ENCODE measurements at regions not wholly inside any gene's neighbourhood (a gene's known extent, or its start where the extent isn't known, plus 50 kb on each side); places are given as distances from the start of the nearest gene placed in this dataset.

DNA sequence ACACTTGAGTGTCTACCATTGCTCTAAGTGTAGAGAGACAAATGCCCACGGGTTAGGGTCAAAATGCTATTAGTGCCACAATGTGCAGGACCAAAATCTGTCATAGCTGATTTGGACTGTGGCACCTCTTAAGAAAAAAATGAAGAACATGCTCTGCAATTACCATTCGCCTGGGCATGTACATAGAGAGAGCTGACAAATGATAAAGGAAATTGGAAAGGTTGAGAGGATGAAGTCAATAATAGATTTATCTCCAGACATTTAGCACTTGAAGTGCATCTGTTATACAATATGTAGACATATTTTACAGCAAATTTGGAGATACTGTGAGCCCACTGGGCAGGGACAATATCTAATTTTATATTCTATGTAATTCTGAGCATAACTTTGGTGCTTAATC, 804.4 kb downstream of the SATB2 start:
- Mint-ChIP-seq H3K27ac (no peak overlapping the region), H3K36me3 (no peaks in the 10 kb centered on the region), H3K27me3 (no peaks in the 10 kb centered on the region), H3K9me3 (no peaks in the 10 kb centered on the region), H3K4me3 (no peak overlapping the region), H3K4me1 (ENCODE audit: low read depth) (no peaks in the 10 kb centered on the region)
- no peak for DNase-seq
- CTCF ChIA-PET = no interaction called here
- POLR2A ChIA-PET = no interaction called here
- intact Hi-C loops (cut with micrococcal nuclease) = no loop called here

DNA sequence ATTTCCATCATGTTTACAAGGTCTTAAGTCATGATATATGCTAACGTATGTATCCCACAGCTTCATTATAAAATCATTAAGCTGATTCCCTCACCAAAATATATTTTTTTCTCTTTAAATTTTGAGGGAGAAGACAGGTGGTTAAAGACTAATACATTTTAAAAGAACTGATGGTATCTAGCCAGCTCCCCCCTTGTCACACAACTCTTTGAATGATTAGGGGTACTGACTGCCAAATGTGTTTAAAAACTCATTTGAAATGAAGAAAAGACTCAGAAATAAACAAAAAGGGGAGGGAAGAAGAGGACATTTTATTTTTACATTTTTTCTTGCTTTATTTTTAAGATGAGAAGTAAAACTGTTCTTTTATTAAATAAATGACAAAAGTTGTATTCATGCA, 805.3 kb downstream of the SATB2 start:
- H3K27me3 Mint-ChIP-seq = no peaks in the 10 kb centered on the region
- intact Hi-C loops (cut with micrococcal nuclease) = no loop called here
- no peak overlapping the region for H3K27ac Mint-ChIP-seq
- POLR2A ChIA-PET = no interaction called here
- no peaks in the 10 kb centered on the region for H3K36me3 Mint-ChIP-seq
- no peak overlapping the region for H3K4me3 Mint-ChIP-seq
- H3K4me1 Mint-ChIP-seq (ENCODE audit: low read depth) = no peaks in the 10 kb centered on the region
- H3K9me3 Mint-ChIP-seq = no peaks in the 10 kb centered on the region
- CTCF ChIA-PET = no interaction called here
- DNase-seq = no peak

GRCh38 chr2:198645816-198646215, 811.9 kb downstream of the SATB2 start:
- Mint-ChIP-seq H3K36me3 (no peaks in the 10 kb centered on the region), H3K27me3 (no peaks in the 10 kb centered on the region), H3K4me1 (ENCODE audit: low read depth) (no peaks in the 10 kb centered on the region), H3K4me3 (no peak overlapping the region), H3K9me3 (no peaks in the 10 kb centered on the region), H3K27ac (no peak overlapping the region)
- intact Hi-C loops (cut with micrococcal nuclease) = no loop called here
- CTCF ChIA-PET = no interaction called here
- POLR2A ChIA-PET = no interaction called here
- no peak for DNase-seq

DNA sequence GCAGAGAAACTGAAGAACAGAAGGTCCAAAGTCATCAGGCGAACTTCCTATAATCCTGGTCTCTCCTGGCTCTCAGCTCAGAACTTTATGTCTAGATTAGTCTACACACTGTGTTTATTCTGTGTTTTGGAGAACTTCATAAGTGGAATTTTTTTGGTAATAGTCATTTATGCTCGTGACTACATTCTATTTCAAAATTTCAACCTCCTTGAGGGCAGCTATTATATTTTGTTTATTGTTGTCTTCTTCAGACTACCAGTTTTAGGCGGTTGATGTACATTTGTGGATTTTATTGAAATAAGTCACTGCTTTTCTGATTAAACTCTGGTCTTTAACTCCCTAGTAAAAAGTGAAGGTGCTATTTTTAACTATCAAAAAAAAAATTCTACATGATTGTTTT, 816.6 kb downstream of the SATB2 start:
- no peaks in the 10 kb centered on the region for H3K36me3 Mint-ChIP-seq
- no peaks in the 10 kb centered on the region for H3K27me3 Mint-ChIP-seq
- ChIA-PET POLR2A (no interaction called here), CTCF (no interaction called here)
- H3K27ac Mint-ChIP-seq = no peak overlapping the region
- intact Hi-C loops (cut with micrococcal nuclease) = no loop called here
- H3K4me1 Mint-ChIP-seq (ENCODE audit: low read depth) = no peaks in the 10 kb centered on the region
- DNase-seq = no peak
- no peaks in the 10 kb centered on the region for H3K9me3 Mint-ChIP-seq
- H3K4me3 Mint-ChIP-seq = no peak overlapping the region

- ChIA-PET POLR2A (interaction anchor here (0.6 to 0.7 kb wide), 2 partner anchors 139 to 452 kb away, joined by 3 read pairs; no protein-coding TSS in a partner anchor), CTCF (no interaction called here)
Measured at GRCh38 chr2:198640463-198640862, 817.3 kb downstream of the SATB2 start.

GRCh38 chr2:198639580-198639979, 818.2 kb downstream of the SATB2 start:
- no peak overlapping the region for H3K4me3 Mint-ChIP-seq
- intact Hi-C loops (cut with micrococcal nuclease) = no loop called here
- no peaks in the 10 kb centered on the region for H3K36me3 Mint-ChIP-seq
- no peaks in the 10 kb centered on the region for H3K9me3 Mint-ChIP-seq
- no peaks in the 10 kb centered on the region for H3K4me1 Mint-ChIP-seq (ENCODE audit: low read depth)
- H3K27me3 Mint-ChIP-seq = no peaks in the 10 kb centered on the region
- DNase-seq = no peak
- no peak overlapping the region for H3K27ac Mint-ChIP-seq
- ChIA-PET POLR2A (no interaction called here), CTCF (no interaction called here)

More at GRCh38 chr2:198640463-198640862, 817.3 kb downstream of the SATB2 start:
- no peak for DNase-seq
- Mint-ChIP-seq H3K27ac (no peak overlapping the region), H3K27me3 (no peaks in the 10 kb centered on the region), H3K9me3 (no peaks in the 10 kb centered on the region), H3K4me3 (no peak overlapping the region), H3K4me1 (ENCODE audit: low read depth) (no peaks in the 10 kb centered on the region), H3K36me3 (no peaks in the 10 kb centered on the region)
- intact Hi-C loops (cut with micrococcal nuclease) = no loop called here

- no peak overlapping the region for H3K27ac Mint-ChIP-seq
- ChIA-PET CTCF (no interaction called here), POLR2A (no interaction called here)
- no peaks in the 10 kb centered on the region for H3K9me3 Mint-ChIP-seq
- intact Hi-C loops (cut with micrococcal nuclease) = no loop called here
- DNase-seq = no peak
- no peaks in the 10 kb centered on the region for H3K36me3 Mint-ChIP-seq
- no peaks in the 10 kb centered on the region for H3K27me3 Mint-ChIP-seq
- H3K4me3 Mint-ChIP-seq = no peak overlapping the region
- no peaks in the 10 kb centered on the region for H3K4me1 Mint-ChIP-seq (ENCODE audit: low read depth)
Measured at GRCh38 chr2:198638577-198638976, 819.2 kb downstream of the SATB2 start.

DNA sequence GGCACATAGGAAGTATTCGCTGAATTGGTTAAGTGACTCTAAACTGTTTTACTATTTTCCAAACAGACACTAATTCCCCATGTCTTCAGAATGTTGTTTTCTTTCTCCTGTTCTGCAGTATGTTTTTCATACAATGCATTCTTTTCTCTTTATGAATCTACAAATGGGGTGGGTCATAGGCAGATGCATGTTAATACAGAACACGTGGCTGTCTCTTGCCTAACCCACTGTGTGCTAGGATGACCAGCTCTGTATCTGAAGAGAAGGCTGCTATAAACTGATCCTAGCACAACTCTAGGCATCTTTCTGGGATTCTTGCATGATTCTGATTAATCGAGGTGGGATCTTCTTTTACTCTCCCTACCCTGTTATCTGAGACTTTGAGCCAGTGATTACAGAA, 826.0 kb downstream of the PLCL1 start:
- H3K4me3 Mint-ChIP-seq = no peak overlapping the region
- no peaks in the 10 kb centered on the region for H3K36me3 Mint-ChIP-seq
- H3K9me3 Mint-ChIP-seq = no peaks in the 10 kb centered on the region
- ChIA-PET CTCF (no interaction called here), POLR2A (no interaction called here)
- H3K4me1 Mint-ChIP-seq (ENCODE audit: low read depth) = no peaks in the 10 kb centered on the region
- no peak for DNase-seq
- intact Hi-C loops (cut with micrococcal nuclease) = no loop called here
- no peaks in the 10 kb centered on the region for H3K27me3 Mint-ChIP-seq
- no peak overlapping the region for H3K27ac Mint-ChIP-seq

GRCh38 chr2:198628596-198628995, 824.2 kb downstream of the PLCL1 start:
- Mint-ChIP-seq H3K9me3 (no peaks in the 10 kb centered on the region), H3K36me3 (no peaks in the 10 kb centered on the region), H3K4me3 (no peak overlapping the region), H3K27ac (no peak overlapping the region), H3K4me1 (ENCODE audit: low read depth) (no peaks in the 10 kb centered on the region), H3K27me3 (no peaks in the 10 kb centered on the region)
- ChIA-PET POLR2A (no interaction called here), CTCF (no interaction called here)
- intact Hi-C loops (cut with micrococcal nuclease) = no loop called here
- DNase-seq = no peak

- DNase-seq = no peak
- Mint-ChIP-seq H3K4me3 (no peak overlapping the region), H3K9me3 (no peaks in the 10 kb centered on the region), H3K27me3 (no peaks in the 10 kb centered on the region), H3K36me3 (no peaks in the 10 kb centered on the region), H3K4me1 (ENCODE audit: low read depth) (no peaks in the 10 kb centered on the region), H3K27ac (no peak overlapping the region)
- intact Hi-C loops (cut with micrococcal nuclease) = no loop called here
- ChIA-PET CTCF (no interaction called here), POLR2A (no interaction called here)
Measured at GRCh38 chr2:198622986-198623730, 818.8 kb downstream of the PLCL1 start.

GRCh38 chr2:198615972-198616371, 811.6 kb downstream of the PLCL1 start:
- DNase-seq = no peak
- Mint-ChIP-seq H3K4me3 (no peak overlapping the region), H3K27me3 (no peaks in the 10 kb centered on the region), H3K27ac (no peak overlapping the region), H3K4me1 (ENCODE audit: low read depth) (no peaks in the 10 kb centered on the region), H3K9me3 (no peaks in the 10 kb centered on the region), H3K36me3 (no peaks in the 10 kb centered on the region)
- POLR2A ChIA-PET = no interaction called here
- intact Hi-C loops (cut with micrococcal nuclease) = no loop called here
- CTCF ChIA-PET = no interaction called here

DNA sequence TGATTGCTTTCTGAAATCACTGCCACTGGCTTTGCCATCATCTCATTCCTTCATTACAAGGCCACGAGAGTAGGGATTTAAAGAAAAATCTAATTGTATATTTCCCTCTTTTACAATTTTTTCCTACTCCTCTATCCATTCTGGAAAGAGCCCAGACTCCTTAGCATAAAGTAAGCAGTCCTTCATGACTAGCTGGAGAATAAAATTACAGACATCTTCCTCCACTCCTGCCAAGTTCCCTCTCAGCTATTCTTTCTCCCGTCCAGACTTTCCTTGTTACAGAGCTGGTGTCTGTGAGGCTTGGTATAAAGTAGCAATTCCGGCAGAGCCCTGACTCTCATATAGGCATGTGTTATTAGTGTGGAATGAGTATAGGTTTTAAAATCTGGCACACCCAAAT, 806.8 kb downstream of the PLCL1 start:
- POLR2A ChIA-PET = no interaction called here
- no peak for DNase-seq
- Mint-ChIP-seq H3K27me3 (no peaks in the 10 kb centered on the region), H3K4me3 (no peak overlapping the region), H3K27ac (no peak overlapping the region), H3K36me3 (no peaks in the 10 kb centered on the region), H3K9me3 (no peaks in the 10 kb centered on the region), H3K4me1 (ENCODE audit: low read depth) (no peaks in the 10 kb centered on the region)
- intact Hi-C loops (cut with micrococcal nuclease) = no loop called here
- CTCF ChIA-PET = no interaction called here

- no peak overlapping the region for H3K27ac Mint-ChIP-seq
Measured at GRCh38 chr2:198604599-198604998, 800.2 kb downstream of the PLCL1 start.

More at GRCh38 chr2:198604599-198604998, 800.2 kb downstream of the PLCL1 start:
- no peaks in the 10 kb centered on the region for H3K27me3 Mint-ChIP-seq
- ChIA-PET CTCF (no interaction called here), POLR2A (no interaction called here)
- H3K4me3 Mint-ChIP-seq = no peak overlapping the region
- no peaks in the 10 kb centered on the region for H3K4me1 Mint-ChIP-seq (ENCODE audit: low read depth)
- intact Hi-C loops (cut with micrococcal nuclease) = no loop called here
- H3K9me3 Mint-ChIP-seq = no peaks in the 10 kb centered on the region
- no peaks in the 10 kb centered on the region for H3K36me3 Mint-ChIP-seq
- DNase-seq = no peak
